ENCODE measurements at regions not wholly inside any gene's neighbourhood (a gene's known extent, or its start where the extent isn't known, plus 50 kb on each side); places are given as distances from the start of the nearest gene placed in this dataset.

DNA sequence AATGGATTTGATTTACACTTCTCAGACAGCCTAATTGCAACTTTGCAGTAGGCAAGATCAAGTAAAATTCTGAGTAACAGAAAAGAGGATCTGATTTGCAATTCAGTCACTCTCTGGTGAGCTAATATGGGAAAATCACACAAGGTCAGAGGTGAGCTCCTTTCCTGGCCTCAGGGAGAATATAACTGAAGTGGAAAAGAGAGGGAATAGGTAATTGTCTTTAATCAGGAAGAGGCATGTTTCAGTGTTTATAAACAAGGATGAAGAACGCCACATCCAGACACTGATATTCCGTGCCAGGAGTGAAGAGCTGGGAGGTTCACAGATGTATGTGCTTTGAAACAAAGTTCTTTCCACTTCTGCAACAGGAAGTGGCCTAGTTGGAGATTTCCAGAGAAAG is 127.1 kb downstream of the ETAA1 start:
- no peak for TF ChIP-seq CHD4 (IDR thresholded peaks at IDR 0.05)
- no peak for TF ChIP-seq POLR2AphosphoS5 (IDR thresholded peaks at IDR 0.05; ENCODE audit: low read length)
- TF ChIP-seq ZNF622 (IDR thresholded peaks at IDR 0.05) = no peak
- no peak for TF ChIP-seq POLR2A (IDR thresholded peaks at IDR 0.05; ENCODE audit: low read depth, low read length)
- no peak for TF ChIP-seq GABPA (IDR thresholded peaks at IDR 0.05; ENCODE audit: low read depth)
- TF ChIP-seq CTCF (IDR thresholded peaks at IDR 0.05 in 2 of 3, conservative IDR thresholded peaks at IDR 0.05 in 1 of 3; ENCODE audit: control insufficient read depth in 2 of 3, extremely low read depth in 1 of 3, insufficient read depth in 1 of 3, low read depth in 3 of 3, low read length in 3 of 3) = no peak
- TF ChIP-seq ZZZ3 (IDR thresholded peaks at IDR 0.05; ENCODE audit: control insufficient read depth, insufficient read length, low read depth) = no peak
- no peak for TF ChIP-seq PBX3 (IDR thresholded peaks at IDR 0.05; ENCODE audit: insufficient replicate concordance, low read depth, low read length)
- TF ChIP-seq, protein P1, sequence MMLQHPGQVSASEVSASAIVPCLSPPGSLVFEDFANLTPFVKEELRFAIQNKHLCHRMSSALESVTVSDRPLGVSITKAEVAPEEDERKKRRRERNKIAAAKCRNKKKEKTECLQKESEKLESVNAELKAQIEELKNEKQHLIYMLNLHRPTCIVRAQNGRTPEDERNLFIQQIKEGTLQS (IDR thresholded peaks at IDR 0.05; ENCODE audit: borderline replicate concordance, extremely low read depth, low read depth, low read length) = no peak
- TF ChIP-seq EZH2 (IDR thresholded peaks at IDR 0.05; ENCODE audit: borderline replicate concordance, control insufficient read depth, low read depth, low read length) = no peak
- no peak for TF ChIP-seq NR2C2 (IDR thresholded peaks at IDR 0.05; ENCODE audit: borderline replicate concordance, control insufficient read depth, insufficient read length, low read depth)

Data from GM12878 (cell line).